ENCODE measurements at regions not wholly inside any gene's neighbourhood (a gene's known extent, or its start where the extent isn't known, plus 50 kb on each side); places are given as distances from the start of the nearest gene placed in this dataset.
"Not testable (repeated sequence)": the region's sequence is repeated elsewhere in the genome, so short reads cannot be mapped to it uniquely, and the experiment has no call there.

DNA sequence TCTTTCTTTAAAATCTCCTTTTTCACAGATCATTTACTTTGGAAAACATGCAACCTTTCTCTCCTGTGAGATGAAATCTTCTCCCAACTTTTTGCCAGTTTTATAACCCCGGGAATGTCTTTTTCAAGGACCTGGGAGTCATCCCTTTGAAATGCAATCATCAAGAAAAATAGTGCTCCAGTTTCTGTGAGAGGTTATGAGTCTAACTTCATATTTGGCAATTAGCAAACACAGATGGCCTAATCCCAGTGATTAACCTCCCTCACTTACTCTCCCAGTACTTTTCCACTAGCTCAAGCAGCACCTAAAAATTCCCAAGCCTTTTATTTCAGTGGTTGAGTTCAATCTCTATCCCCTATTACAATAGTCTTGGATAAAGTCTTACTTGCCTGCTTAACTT, 185.8 kb upstream of the TMEM106B start:
- no peaks in the 10 kb centered on the region for H3K9me3 ChIP-seq
- no peak overlapping the region for H3K4me3 ChIP-seq (ENCODE audit: low read depth in 1 of 2, low read length in 1 of 2)
- TF ChIP-seq, protein P1, sequence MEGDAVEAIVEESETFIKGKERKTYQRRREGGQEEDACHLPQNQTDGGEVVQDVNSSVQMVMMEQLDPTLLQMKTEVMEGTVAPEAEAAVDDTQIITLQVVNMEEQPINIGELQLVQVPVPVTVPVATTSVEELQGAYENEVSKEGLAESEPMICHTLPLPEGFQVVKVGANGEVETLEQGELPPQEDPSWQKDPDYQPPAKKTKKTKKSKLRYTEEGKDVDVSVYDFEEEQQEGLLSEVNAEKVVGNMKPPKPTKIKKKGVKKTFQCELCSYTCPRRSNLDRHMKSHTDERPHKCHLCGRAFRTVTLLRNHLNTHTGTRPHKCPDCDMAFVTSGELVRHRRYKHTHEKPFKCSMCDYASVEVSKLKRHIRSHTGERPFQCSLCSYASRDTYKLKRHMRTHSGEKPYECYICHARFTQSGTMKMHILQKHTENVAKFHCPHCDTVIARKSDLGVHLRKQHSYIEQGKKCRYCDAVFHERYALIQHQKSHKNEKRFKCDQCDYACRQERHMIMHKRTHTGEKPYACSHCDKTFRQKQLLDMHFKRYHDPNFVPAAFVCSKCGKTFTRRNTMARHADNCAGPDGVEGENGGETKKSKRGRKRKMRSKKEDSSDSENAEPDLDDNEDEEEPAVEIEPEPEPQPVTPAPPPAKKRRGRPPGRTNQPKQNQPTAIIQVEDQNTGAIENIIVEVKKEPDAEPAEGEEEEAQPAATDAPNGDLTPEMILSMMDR (IDR thresholded peaks at IDR 0.05), result no peak
- H3K4me1 ChIP-seq (ENCODE audit: control insufficient read depth in 1 of 2, insufficient read depth in 1 of 2, low read depth in 1 of 2, low read length in 1 of 2), result no peaks in the 10 kb centered on the region
- H3K36me3 ChIP-seq, result no peaks in the 10 kb centered on the region
- no peak overlapping the region for H3K27ac ChIP-seq
- no peaks in the 10 kb centered on the region for H3K27me3 ChIP-seq

DNA sequence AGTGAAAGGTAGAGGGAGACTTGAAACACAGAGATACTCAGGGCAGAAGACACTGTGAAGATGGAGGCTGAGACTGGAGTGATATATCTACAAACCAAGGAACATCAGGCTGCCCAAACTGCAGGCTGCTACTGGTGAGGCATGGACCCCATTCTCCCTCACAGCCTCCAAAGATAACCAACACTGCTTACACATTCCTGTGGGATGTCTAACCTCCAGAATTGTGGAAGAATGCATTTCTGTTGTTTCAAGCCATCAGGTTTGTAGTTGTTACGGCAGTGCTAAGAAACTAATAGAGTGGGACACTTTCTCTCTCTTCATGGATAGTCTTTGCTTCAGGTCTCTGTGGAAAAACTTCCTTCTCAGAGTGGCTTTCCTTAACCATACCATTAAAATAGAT, 182.6 kb upstream of the TMEM106B start:
- Histone ChIP-seq H3K4me3 (ENCODE audit: low read depth in 1 of 2, low read length in 1 of 2) (no peak overlapping the region), H3K36me3 (no peaks in the 10 kb centered on the region), H3K9me3 (no peaks in the 10 kb centered on the region), H3K27me3 (no peaks in the 10 kb centered on the region), H3K27ac (no peak overlapping the region), H3K4me1 (ENCODE audit: control insufficient read depth in 1 of 2, insufficient read depth in 1 of 2, low read depth in 1 of 2, low read length in 1 of 2) (no peaks in the 10 kb centered on the region)
- TF ChIP-seq, protein P1 (IDR thresholded peaks at IDR 0.05), result no peak

DNA sequence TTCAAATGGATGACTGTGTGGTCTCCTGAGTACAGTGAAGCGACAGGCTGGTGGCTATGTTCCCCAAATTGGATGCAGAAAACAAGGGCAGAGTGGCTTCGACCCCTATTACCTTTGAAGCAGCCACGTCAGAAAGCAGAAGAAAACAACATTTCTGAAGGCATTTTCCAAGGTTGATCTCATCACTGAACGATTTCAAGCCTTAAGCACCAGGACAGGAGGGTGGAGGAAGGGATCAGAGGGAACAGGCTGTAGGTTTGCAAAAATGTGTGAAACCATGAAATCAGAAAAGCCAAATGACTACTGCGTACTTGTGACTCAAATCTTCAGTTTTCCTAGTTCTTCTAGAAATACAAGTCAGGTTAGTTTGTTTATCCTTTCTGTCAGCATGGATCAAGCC, 181.0 kb upstream of the TMEM106B start:
- TF ChIP-seq, protein P1 (IDR thresholded peaks at IDR 0.05), result no peak
- H3K4me3 ChIP-seq (ENCODE audit: low read depth in 1 of 2, low read length in 1 of 2), result no peak overlapping the region
- H3K9me3 ChIP-seq, result no peaks in the 10 kb centered on the region
- no peaks in the 10 kb centered on the region for H3K4me1 ChIP-seq (ENCODE audit: control insufficient read depth in 1 of 2, insufficient read depth in 1 of 2, low read depth in 1 of 2, low read length in 1 of 2)
- H3K27me3 ChIP-seq, result no peaks in the 10 kb centered on the region
- no peak overlapping the region for H3K27ac ChIP-seq
- no peaks in the 10 kb centered on the region for H3K36me3 ChIP-seq

DNA sequence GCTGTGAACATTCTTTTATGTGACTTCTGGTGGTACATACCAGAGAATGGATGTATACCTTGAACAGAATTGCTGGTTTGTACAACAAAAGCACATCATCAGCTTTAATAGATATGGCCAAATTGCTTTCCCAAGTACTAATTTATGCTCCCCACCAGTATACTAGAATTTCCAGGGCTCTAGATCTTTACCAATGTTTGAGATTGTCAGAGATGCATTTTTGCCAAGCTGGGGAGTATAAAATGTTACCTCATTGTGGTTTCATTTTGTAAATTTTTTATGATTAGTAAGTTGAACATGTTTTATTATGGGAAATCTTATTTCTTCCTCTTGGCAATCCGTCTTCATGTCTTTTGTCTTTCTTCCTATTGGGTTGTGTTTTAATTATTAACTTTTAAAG, 179.9 kb upstream of the TMEM106B start:
- H3K9me3 ChIP-seq, result no peaks in the 10 kb centered on the region
- H3K36me3 ChIP-seq, result no peaks in the 10 kb centered on the region
- H3K27ac ChIP-seq, result no peak overlapping the region
- no peaks in the 10 kb centered on the region for H3K27me3 ChIP-seq
- H3K4me1 ChIP-seq (ENCODE audit: control insufficient read depth in 1 of 2, insufficient read depth in 1 of 2, low read depth in 1 of 2, low read length in 1 of 2), result no peaks in the 10 kb centered on the region
- TF ChIP-seq, protein P1 (IDR thresholded peaks at IDR 0.05), result no peak
- H3K4me3 ChIP-seq (ENCODE audit: low read depth in 1 of 2, low read length in 1 of 2), result no peak overlapping the region

DNA sequence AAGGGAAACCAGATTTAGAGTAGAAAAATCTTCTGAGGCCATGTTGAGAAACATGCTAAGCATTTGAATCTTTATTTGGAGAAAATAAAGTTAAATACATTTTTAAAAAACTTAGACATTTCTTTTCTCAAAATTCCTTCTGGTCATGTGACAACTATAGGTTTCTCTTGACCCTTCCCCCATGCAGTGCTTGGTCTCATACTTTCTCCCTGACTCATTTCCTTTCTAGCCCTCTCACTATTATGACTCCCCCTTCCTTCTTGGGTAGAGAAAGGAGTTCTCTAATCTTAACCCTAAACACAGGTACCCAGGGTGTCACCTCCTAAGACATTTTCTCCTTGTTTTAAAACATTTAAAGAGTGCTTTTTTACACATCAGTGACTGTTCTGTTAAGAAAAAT, 179.5 kb upstream of the TMEM106B start:
- H3K27me3 ChIP-seq, result no peaks in the 10 kb centered on the region
- no peaks in the 10 kb centered on the region for H3K4me1 ChIP-seq (ENCODE audit: control insufficient read depth in 1 of 2, insufficient read depth in 1 of 2, low read depth in 1 of 2, low read length in 1 of 2)
- no peaks in the 10 kb centered on the region for H3K9me3 ChIP-seq
- H3K4me3 ChIP-seq (ENCODE audit: low read depth in 1 of 2, low read length in 1 of 2), result no peak overlapping the region
- H3K36me3 ChIP-seq, result no peaks in the 10 kb centered on the region
- TF ChIP-seq, protein P1 (IDR thresholded peaks at IDR 0.05), result no peak
- no peak overlapping the region for H3K27ac ChIP-seq

DNA sequence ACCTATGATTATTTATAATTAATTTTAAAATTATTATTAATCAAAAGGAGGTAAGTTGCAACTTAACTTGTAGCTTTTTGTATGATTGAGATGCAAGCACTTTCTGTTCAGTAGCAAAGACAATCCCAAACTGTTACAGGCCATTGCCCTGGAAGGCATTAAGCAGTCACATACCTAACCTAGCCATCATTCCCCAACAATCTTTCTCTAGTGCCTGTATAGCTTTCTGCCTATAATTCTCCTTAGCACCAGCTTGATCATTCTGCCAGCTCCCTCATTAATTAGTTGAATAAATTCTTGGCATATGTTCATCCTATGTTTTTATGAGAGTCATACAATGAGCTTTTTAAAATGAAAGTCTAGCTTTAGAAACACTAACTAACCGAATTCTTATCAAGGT, 178.9 kb upstream of the TMEM106B start:
- Histone ChIP-seq H3K9me3 (no peaks in the 10 kb centered on the region), H3K4me1 (ENCODE audit: control insufficient read depth in 1 of 2, insufficient read depth in 1 of 2, low read depth in 1 of 2, low read length in 1 of 2) (no peaks in the 10 kb centered on the region), H3K27ac (no peak overlapping the region), H3K27me3 (no peaks in the 10 kb centered on the region), H3K4me3 (ENCODE audit: low read depth in 1 of 2, low read length in 1 of 2) (no peak overlapping the region), H3K36me3 (no peaks in the 10 kb centered on the region)
- TF ChIP-seq, protein P1 (IDR thresholded peaks at IDR 0.05), result no peak

DNA sequence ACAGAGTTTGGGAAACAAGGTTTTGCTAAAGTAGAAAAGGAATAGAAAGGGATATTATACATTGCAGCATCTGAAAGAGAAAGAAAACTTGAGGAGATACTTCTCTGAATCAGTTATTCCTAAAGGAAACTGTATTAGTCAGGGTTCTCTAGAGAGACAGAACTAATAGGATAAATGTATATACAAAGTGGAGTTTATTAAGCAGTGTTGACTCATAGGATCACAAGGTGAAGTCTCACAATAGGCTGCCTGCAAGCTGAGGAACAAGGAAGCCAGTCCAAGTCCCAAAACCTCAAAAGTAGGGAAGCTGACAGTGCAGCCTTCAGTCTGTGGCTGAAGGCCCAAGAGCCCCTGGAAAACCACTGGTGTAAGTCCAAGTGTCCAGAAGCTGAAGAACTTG, 167.6 kb upstream of the TMEM106B start:
- H3K27me3 ChIP-seq; H3K9me3 ChIP-seq; H3K36me3 ChIP-seq; H3K4me3 ChIP-seq (ENCODE audit: low read depth in 1 of 2, low read length in 1 of 2); H3K4me1 ChIP-seq (ENCODE audit: control insufficient read depth in 1 of 2, insufficient read depth in 1 of 2, low read depth in 1 of 2, low read length in 1 of 2); H3K27ac ChIP-seq: not testable (repeated sequence)

Data from neutrophil (primary cell).